GM18502 (cell line): ENCODE measurements at regions not wholly inside any gene's neighbourhood (a gene's known extent, or its start where the extent isn't known, plus 50 kb on each side); places are given as distances from the start of the nearest gene placed in this dataset.
A peak's percentile ranks its signal among the peaks of the same experiment; 100 is the strongest.
"Not testable (repeated sequence)": the region's sequence is repeated elsewhere in the genome, so short reads cannot be mapped to it uniquely, and the experiment has no call there.

Source experiments
- ATAC-seq: cut with Tn5 transposase; IDR thresholded peaks from one replicate; pipeline ENCODE4 v1.9.1; 2021; ENCODE audit warnings: mild to moderate bottlenecking; ENCODE audit not compliant: unreplicated experiment, poor library complexity

DNA sequence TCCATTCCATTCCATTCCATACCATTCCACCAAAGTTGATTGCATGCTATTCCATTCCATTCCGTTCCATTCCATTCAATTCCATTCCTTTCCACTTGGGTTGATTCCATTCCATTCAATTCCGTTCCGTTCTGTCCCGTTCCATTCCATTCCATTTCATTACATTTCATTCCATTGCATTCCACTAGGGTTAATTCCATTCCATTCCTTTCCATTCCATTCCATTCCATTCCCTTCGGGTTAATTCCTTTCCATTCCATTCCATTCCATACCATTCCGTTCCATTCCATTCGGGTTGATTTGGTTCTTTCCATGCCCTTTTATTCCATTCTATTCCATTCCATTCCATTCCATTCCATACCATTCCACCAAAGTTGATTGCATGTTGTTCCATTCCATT, 131.9 kb downstream of the CWH43 start:
- not testable (repeated sequence) for ATAC-seq

DNA sequence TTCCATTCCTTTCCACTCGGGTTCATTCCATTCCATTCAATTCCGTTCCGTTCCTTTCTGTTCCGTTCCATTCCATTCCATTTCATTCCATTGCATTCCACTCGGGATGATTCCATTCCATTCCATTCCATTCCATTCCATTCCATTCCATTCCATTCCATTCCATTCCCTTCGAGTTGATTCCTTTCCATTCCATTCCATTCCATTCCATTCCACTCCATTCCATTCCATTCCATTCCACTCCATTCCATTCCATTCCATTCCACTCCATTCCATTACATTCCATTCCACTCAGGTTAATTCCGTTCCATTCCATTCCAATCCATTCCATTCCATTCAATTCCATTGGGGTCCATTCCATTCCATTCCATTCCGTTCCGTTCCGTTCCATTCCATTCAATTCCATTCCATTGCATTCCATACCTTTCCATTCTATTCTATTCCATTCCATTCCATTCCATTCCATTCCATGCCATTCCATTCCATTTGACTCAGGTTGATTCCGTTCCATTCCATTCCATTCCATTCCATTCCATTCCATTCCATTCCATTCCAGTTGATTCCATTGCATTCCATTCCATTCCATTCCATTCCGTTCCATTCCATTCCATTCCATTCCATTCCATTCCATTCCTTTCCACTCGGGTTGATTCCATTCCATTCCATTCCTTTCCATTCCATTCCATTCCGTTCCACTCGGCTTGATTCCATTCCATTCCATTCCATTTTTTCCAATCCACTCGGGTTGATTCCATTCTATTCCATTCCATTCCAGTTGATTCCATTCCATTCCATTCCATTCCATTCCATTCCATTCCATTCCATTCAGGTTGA, 132.5 kb downstream of the CWH43 start:
- ATAC-seq = peak; percentile 63

DNA sequence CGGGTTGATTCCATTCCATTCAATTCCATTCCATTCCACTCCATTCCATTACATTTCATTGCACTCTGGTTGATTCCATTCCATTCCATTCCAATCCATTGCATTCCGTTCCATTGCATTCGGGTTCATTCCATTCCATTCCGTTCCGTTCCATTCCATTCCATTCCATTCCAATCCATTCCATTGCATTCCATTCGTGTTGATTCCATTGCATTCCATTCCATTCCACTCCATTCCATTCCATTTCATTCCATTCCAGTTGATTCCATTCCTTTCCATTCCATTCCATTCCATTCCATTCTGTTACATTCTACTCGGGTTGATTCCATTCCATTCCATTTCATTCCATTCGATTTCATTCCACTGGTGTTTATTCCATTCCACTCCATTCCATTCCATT, 133.3 kb downstream of the CWH43 start:
- peak; percentile 1 for ATAC-seq

DNA sequence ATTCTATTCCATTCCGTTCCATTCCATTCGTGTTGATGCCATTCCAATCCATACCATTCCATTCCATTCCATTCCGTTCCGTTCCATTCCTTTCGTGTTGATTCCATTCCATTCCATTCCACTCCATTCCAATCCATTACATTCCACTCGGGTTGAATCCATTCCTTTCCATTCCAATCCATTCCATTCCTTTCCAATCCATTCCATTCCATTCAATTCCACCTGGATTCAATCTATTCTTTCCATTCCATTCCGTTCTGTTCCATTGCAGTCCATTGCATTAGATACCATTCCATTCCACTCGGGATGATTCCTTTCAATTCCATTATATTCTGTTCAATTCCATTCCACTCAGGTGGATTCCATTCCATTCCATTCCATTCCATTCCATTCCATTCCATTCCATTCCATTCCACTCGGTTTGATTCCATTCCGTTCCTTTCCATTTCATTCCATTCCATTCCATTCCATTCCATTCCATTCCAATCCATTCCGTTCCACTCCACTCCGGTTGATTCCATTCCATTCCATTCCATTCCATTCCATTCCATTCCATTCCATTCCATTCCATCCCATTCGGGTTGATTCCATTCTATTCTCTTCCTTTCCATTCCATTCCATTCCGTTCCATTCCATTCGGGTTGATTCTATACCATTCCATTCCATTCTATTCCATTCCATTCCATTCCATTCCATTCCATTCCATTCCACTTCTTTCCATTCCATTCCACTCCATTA, 134.1 kb downstream of the CWH43 start:
- peak; percentile 11 for ATAC-seq

GRCh38 chr4:49120804-49121203, 134.7 kb downstream of the CWH43 start:
- ATAC-seq = peak; percentile 28

DNA sequence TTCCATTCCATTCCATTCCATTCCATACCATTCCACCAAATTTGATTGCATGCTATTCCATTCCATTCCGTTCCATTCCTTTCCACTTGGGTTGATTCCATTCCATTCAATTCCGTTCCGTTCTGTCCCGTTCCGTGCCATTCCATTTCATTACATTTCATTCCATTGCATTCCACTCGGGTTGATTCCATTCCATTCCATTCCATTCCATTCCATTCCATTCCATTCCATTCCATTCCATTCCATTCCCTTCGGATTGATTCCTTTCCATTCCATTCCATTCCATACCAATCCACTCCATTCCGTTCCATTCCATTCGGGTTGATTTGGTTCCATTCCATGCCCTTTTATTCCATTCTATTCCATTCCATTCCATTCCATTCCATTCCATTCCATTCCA, 140.4 kb downstream of the CWH43 start:
- not testable (repeated sequence) for ATAC-seq

DNA sequence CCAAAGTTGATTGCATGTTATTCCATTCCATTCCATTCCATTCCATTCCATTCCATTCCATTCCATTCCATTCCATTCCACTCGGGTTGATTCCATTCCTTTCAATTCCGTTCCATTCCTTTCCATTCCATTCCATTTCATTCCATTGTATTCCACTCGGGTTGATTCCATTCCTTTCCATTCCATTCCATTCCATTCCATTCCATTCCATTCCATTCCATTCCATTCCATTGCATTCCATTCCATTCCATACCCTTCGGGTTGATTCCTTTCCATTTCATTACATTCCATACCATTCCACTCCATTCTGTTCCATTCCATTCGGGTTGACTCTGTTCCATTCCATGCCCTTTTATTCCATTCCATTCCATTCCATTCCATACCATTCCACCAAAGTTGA, 140.8 kb downstream of the CWH43 start:
- not testable (repeated sequence) for ATAC-seq

DNA sequence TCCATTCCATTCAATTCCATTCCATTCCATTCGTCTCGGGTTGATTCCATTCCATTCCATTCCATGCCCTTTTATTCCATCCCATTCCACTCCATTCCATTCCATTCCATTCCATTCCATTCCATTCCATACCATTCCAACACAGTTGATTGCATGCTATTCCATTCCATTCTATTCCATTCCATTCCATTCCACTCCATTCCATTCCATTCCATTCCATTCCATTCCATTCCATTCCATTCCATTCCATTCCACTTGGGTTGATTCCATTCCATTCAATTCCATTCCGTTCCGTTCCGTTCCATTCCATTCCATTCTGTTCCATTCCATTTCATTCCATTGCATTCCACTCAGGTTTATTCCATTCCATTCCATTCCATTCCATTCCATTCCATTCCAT, 143.3 kb downstream of the CWH43 start:
- ATAC-seq = not testable (repeated sequence)

GRCh38 chr4:49129870-49130269, 143.8 kb downstream of the CWH43 start:
- ATAC-seq = not testable (repeated sequence)

DNA sequence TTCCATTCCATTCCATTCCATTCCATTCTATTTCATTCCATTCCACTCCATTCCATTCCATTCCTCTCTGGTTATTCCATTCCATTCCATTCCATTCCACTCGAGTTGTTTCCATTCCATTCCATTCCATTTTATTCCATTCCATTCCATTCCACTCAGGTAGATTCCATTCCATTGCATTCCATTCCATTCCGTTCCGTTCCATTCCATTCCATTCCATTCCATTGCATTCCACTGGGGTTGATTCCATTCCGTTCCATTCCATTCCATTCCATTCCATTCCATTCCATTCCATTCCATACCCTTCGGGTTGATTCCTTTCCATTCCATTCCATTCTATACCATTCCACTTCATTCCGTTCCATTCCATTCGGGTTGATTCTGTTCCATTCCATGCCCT, 144.6 kb downstream of the CWH43 start:
- not testable (repeated sequence) for ATAC-seq

DNA sequence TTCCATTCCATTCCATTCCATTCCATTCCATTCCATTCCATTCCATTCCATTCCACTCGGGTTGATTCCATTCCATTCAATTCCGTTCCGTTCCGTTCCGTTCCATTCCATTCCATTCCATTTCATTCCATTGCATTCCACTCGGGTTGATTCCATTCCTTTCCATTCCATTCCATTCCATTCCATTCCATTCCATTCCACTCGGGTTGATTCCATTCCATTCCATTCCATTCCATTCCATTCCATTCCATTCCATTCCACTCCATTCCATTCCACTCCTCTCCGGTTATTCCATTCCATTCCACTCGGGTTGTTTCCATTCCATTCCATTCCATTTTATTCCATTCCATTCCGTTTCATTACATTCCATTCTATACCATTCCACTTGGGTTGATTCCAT, 151.0 kb downstream of the CWH43 start:
- ATAC-seq = peak; percentile 62

- ATAC-seq = not testable (repeated sequence)
Observed at GRCh38 chr4:49137961-49138360, 151.9 kb downstream of the CWH43 start.

- not testable (repeated sequence) for ATAC-seq
Observed at GRCh38 chr4:49138818-49139217, 152.7 kb downstream of the CWH43 start.

- peak; percentile 64 for ATAC-seq
Observed at GRCh38 chr4:49139513-49139912, 153.4 kb downstream of the CWH43 start.

DNA sequence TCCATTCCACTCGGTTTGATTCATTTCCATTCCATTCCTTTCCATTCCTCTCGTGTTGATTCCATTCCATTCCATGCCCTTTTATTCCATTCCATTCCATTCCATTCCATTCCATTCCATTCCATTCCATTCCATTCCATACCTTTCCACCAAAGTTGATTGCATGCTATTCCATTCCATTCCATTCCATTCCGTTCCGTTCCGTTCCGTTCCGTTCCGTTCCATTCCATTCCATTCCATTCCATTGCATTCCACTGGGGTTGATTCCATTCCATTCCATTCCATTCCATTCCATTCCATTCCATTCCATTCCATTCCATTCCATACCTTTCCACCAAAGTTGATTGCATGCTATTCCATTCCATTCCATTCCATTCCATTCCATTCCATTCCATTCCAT, 154.3 kb downstream of the CWH43 start:
- not testable (repeated sequence) for ATAC-seq

GRCh38 chr4:49141955-49142354, 155.9 kb downstream of the CWH43 start:
- ATAC-seq = peak; percentile 32

DNA sequence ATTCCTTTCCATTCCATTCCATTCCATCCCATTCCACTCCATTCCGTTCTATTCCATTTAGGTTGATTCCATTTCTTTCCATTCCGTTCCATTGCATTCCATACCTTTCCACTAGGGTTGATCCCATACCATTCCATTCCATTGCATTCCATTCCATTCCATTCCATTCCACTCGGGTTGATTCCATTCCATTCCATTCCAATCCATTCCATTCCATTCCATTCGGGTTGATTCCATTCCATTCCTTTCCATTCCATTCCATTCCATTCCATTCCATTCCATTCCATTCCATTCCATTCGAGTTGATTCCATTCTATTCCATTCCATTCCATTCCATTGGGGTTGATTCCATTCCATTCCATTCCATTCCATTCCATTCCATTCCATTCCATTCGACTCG, 161.1 kb downstream of the CWH43 start:
- peak; percentile 67 for ATAC-seq

GRCh38 chr4:49147596-49147995, 161.5 kb downstream of the CWH43 start:
- not testable (repeated sequence) for ATAC-seq

GRCh38 chr4:49149006-49149975, 163.2 kb downstream of the CWH43 start:
- ATAC-seq = peak; percentile 78

- ATAC-seq = not testable (repeated sequence)
Observed at GRCh38 chr4:49150351-49151083, 164.4 kb downstream of the CWH43 start.
